ENCODE measurements at regions not wholly inside any gene's neighbourhood (a gene's known extent, or its start where the extent isn't known, plus 50 kb on each side); places are given as distances from the start of the nearest gene placed in this dataset.

GRCh38 chr18:56109757-56110156 lies 521.8 kb upstream of the TCF4 start:
- TF ChIP-seq CTCF (IDR thresholded peaks at IDR 0.05 in 4 of 5, conservative IDR thresholded peaks at IDR 0.05 in 1 of 5) = no peak
- TF ChIP-seq POLR2A (IDR thresholded peaks at IDR 0.05) = no peak

Measured in gastrocnemius medialis (tissue), 4 donors.